GM19324 (cell line): ENCODE measurements at regions not wholly inside any gene's neighbourhood (a gene's known extent, or its start where the extent isn't known, plus 50 kb on each side); places are given as distances from the start of the nearest gene placed in this dataset.
"Not testable (repeated sequence)": the region's sequence is repeated elsewhere in the genome, so short reads cannot be mapped to it uniquely, and the experiment has no call there.

ENCODE experiments used
- ATAC-seq: cut with Tn5 transposase; IDR thresholded peaks from one replicate; pipeline ENCODE4 v1.9.1; 2021; ENCODE audit warnings: mild to moderate bottlenecking, moderate library complexity; ENCODE audit not compliant: unreplicated experiment, low FRiP score

- ATAC-seq = not testable (repeated sequence)
Observed at GRCh38 chr5:159524279-159524678, 194.0 kb upstream of the IL12B start.

- no peak for ATAC-seq
Observed at GRCh38 chr5:159525117-159525516, 194.8 kb upstream of the IL12B start.

GRCh38 chr5:159527546-159528254 is 197.4 kb upstream of the IL12B start:
- ATAC-seq = no peak

GRCh38 chr5:159531554-159532105 is 201.3 kb upstream of the IL12B start:
- ATAC-seq = no peak

GRCh38 chr5:159533197-159533596 is 202.9 kb upstream of the IL12B start:
- ATAC-seq = no peak

- ATAC-seq = no peak
Observed at GRCh38 chr5:159536166-159536565, 205.9 kb upstream of the IL12B start.

- no peak for ATAC-seq
Observed at GRCh38 chr5:159536646-159537045, 206.4 kb upstream of the IL12B start.

GRCh38 chr5:159539678-159540077 is 209.4 kb upstream of the IL12B start:
- ATAC-seq = no peak

GRCh38 chr5:159543326-159543725 is 213.0 kb upstream of the IL12B start:
- no peak for ATAC-seq

- ATAC-seq = no peak
Observed at GRCh38 chr5:159545156-159545555, 214.9 kb upstream of the IL12B start.

GRCh38 chr5:159547466-159548195 is 217.3 kb upstream of the IL12B start:
- no peak for ATAC-seq

GRCh38 chr5:159548517-159548916 is 218.2 kb upstream of the IL12B start:
- no peak for ATAC-seq

- ATAC-seq = no peak
Observed at GRCh38 chr5:159549046-159549445, 218.8 kb upstream of the IL12B start.

GRCh38 chr5:159550951-159551350 is 220.7 kb upstream of the IL12B start:
- no peak for ATAC-seq

GRCh38 chr5:159552751-159553150 is 222.5 kb upstream of the IL12B start:
- no peak for ATAC-seq

GRCh38 chr5:159553792-159554191 is 223.5 kb upstream of the IL12B start:
- ATAC-seq = no peak

- ATAC-seq = no peak
Observed at GRCh38 chr5:159555084-159555483, 224.8 kb upstream of the IL12B start.

- no peak for ATAC-seq
Observed at GRCh38 chr5:159559337-159559736, 229.1 kb upstream of the IL12B start.

GRCh38 chr5:159560088-159560487 is 229.8 kb upstream of the IL12B start:
- no peak for ATAC-seq

- no peak for ATAC-seq
Observed at GRCh38 chr5:159564031-159564430, 233.7 kb upstream of the IL12B start.

GRCh38 chr5:159566832-159567231 is 236.5 kb upstream of the IL12B start:
- ATAC-seq = no peak

- no peak for ATAC-seq
Observed at GRCh38 chr5:159567461-159567860, 237.2 kb upstream of the IL12B start.
